ENCODE measurements at regions not wholly inside any gene's neighbourhood (a gene's known extent, or its start where the extent isn't known, plus 50 kb on each side); places are given as distances from the start of the nearest gene placed in this dataset.

DNA sequence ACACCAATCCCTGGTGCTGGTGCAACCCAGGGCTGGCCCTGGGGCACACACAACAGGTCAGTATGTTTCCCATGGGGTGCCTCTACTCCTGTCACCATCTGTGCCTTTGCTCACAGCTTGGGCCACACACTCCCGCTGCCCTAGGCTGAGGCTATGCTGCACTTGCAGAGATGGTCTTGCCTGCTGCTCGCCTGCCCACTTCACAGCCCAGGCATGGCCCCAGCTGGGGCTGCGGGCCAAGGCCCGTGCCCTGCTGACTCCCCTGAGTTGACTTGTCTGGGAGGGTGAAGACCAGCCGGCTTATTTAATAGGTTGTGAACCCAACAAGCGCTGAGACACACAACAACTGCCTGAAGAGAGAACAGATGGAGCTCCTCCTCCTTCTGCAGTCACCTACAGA lies 184.1 kb downstream of the ZNF33B start:
- TF ChIP-seq POLR2AphosphoS5 (IDR thresholded peaks at IDR 0.05; ENCODE audit: insufficient read depth in 1 of 2, low read depth in 1 of 2): no peak
- TF ChIP-seq, protein P1, sequence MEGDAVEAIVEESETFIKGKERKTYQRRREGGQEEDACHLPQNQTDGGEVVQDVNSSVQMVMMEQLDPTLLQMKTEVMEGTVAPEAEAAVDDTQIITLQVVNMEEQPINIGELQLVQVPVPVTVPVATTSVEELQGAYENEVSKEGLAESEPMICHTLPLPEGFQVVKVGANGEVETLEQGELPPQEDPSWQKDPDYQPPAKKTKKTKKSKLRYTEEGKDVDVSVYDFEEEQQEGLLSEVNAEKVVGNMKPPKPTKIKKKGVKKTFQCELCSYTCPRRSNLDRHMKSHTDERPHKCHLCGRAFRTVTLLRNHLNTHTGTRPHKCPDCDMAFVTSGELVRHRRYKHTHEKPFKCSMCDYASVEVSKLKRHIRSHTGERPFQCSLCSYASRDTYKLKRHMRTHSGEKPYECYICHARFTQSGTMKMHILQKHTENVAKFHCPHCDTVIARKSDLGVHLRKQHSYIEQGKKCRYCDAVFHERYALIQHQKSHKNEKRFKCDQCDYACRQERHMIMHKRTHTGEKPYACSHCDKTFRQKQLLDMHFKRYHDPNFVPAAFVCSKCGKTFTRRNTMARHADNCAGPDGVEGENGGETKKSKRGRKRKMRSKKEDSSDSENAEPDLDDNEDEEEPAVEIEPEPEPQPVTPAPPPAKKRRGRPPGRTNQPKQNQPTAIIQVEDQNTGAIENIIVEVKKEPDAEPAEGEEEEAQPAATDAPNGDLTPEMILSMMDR (IDR thresholded peaks at IDR 0.05): no peak

All from vagina (tissue), 2 donors.